ENCODE measurements at regions not wholly inside any gene's neighbourhood (a gene's known extent, or its start where the extent isn't known, plus 50 kb on each side); places are given as distances from the start of the nearest gene placed in this dataset.

DNA sequence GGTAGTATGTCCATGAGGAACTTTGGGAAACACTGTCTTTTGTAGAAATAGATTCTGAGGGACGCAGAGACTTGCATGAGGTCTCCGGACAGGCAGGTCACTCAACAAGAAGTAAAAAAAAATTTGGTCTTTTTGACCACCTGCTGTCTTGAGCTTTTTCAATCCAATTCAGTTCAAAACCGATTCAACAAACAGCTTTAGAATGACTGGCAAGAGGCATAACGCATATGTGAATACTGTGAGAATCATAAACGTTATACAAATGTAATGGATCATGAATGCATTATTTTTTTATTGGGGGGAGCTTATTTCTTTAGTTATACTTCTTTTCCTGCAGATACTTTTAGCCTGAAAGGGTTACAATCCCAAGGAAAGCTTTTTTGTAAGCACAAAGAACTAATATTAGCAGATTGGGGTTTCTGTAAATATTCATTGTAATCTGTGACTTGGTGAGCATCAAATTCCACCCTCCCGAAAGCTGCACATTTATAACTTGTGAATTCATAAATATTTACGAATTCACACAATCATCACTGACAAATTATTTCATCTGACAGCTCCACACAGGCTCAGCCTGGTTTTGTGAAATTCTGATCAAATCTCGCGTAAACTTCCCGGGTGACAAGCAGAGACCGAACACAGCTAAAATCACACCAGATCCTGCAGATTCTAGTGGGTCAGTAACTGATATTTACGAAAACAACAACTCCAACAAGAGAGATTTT lies 507.7 kb downstream of the MN1 start:
- DNase-seq (ENCODE audit: low read depth), result no peak

DNA sequence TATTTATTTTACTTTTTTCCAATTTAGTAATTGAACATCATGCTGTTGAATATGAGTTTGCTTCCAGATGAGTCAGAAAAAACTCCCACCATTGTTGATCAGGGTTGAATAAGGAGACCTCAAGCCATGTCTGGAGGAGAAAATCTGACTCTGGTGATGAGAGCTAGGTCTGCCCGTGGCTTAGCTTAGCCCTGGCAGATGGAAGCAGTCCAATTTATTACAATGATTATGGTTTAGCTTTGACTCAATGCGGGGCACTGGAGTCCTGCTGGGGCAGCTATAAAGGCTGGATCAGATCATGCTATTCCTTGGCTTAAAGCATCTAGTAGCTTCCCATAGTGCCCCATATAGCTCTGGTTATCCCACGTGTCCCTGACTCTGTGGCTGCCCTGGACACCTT lies 506.5 kb downstream of the MN1 start:
- no peak for DNase-seq (ENCODE audit: low read depth)

DNA sequence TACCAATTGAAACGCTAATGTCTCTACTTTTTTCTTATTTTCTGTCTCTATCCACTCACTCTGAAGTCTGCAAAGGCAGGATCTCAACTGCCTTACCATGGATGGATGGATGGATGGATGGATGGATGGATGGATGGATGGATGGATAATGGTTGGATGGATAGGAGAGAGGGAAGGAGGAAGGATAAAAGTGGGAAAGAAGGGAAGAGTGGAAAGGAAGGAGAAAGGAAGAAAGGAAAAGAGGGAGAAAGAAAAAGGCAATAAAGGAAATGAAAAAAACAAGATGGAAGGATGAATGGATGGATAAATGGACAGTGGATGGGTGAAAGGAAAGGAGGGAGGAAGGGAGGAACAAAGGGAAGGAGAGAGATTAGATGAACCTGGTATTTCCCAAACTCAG lies 506.0 kb downstream of the MN1 start:
- DNase-seq (ENCODE audit: low read depth), result no peak

DNA sequence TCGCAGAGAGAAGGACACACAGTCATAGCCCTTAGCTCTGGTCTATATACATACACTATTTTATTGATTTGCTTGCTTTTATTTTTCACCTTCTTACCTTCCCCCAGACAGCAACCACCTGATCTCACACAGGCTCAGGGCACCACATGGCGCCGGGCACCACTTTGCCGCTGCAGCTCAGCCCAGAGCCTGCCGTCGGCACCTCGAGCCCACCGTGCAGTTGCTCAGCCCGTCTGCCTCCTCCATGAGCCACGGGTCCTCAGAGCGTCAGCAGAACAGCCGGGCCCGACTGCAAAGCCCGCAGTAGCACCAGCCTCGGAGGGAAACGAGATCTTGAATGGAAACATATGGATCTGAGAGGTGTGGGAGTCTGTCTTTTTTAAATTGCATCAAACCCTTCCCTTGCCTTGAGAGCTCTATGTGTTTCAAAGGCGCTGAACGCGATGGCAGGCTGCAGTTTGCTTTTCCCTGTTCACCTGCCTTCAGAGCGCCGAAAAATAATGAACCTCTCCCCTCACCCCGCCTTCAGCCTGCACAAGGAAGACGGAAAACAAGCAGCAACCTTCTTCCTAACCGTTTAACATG lies 505.4 kb downstream of the MN1 start:
- no peak for DNase-seq (ENCODE audit: low read depth)

DNA sequence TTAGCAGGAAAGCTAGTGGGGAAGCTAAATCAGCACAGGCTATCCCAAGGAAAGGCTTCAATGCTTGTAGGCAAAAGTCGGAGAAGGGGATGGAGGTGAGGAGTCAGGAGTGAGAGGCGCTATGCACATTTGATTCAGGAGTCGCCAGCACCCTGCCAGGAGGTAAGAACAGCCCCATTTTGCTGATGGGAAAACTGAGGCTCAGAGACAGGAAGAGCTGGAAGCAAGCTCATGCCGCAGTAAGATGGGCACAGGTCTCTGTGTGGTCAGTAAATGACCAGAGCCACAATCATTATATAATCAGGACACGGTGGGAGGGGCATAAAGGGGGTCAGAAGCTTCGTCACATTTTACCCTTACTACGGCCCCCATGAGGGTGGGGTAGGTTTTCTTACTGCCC lies 504.4 kb downstream of the MN1 start:
- no peak for DNase-seq (ENCODE audit: low read depth)

DNA sequence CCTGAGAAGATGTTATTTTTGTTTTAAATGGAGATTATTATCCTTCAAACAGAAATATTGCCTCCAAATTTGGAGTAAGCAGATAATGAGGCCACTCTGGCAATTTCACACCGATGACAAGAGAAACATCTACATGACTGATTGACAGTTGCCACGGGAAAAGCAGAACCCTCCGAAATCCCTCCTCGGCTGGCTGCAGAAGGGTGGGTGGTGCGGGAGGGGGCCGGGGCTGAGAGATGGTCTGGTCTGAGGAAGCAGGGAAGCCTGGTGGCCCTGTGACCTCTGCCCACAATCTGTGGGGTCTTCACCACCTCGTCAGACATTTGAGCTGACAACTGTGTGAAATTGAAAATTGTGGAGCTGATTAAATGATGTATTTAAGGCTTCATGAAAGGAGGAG lies 503.2 kb downstream of the MN1 start:
- DNase-seq (ENCODE audit: low read depth), result no peak

DNA sequence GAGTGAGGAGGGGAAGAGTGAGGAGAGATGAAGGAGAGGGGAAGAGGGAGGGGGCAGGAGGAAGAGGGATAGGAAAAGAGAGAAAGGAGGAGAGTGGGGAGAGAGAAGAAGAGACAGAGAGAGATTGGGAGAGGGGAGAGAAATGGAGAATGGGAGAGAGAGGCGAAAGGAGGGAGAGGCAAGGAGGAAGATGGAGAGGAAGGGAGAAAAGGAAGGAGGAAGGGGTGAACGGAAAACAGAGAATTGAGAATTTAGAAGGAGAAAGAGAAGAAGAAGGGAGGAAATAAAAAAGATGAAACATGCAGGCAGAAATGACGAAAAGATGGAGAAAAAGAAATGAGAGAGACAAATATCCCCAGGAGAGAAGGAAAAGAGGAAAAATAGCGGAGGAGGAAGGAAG lies 502.8 kb downstream of the MN1 start:
- DNase-seq (ENCODE audit: low read depth), result no peak

DNA sequence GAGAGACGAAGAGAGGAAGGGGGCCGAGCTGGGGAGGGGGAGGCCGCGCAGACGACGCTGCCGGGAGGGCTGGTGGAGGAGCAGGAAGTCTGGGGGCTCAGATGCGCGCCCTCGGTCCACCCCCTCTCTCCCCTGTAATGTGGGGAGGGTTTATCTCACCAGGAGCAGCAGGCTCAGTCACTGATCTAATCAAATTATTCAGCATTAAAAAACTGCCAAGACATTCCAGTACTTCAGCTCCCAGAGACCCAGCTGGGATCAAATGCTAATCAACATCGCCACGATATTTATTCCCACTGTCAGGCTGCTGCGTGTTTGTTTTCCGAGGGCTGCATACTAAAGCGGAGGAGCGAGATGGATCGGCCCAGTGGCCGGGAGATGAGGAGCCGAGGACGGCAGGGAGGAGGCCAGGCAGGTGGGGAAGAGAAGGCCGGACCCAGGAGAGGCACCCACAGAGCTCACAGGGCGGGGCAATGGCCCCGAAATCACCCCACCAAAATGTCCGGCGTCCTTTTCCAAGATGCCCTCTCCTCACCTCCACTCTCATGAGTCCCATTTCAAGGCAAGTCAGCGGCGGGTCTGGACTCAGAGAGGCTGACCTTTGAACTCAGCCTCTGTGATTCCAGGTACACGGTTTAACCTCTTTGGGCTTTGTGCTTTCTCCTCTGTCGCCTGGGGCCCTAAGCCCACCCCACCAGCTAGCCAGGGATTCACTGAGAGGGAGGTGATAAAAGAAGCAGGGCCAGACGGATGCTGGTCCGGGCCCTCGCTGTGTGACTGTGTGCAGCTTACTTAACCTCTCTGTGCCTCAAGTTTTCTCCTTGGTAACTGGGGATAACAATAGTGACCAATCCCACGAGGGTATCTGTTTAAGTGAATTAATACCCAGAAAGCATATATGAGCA lies 502.1 kb downstream of the MN1 start:
- no peak for DNase-seq (ENCODE audit: low read depth)

DNA sequence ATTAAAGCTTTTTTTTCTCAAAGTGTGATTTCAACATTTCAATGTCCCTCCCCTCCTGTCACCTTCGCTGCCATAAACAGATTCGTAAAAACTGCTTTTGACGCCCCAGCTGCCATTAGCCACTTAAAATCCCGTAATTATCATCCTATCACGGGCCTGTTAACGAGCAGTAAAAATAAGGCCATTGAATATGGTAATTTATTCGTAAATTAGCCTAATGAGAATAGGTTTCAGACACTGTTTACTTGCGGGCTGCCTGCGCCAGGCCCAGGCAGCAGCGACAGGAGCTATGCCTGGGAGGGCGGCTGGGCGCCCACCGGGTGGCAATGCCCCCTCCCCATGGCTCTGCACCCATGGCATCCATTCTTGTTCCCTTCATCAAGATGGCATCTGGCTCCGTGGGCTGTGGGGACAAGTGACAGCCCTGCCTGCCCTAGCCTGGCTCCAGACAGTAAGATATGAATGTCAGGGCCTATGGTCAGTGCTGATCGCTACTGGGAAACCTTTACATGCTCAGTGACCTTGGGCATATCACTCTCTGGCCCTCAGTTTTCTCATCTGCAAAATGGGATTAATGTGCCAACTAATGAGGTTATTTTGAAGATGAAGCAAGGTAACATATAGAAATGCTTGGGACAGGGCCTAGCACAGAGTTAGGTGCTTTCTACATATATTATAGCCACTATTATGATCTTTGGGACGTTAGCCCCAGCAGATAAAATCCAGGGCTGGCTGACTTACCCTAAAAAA lies 500.8 kb downstream of the MN1 start:
- DNase-seq (ENCODE audit: low read depth), result no peak

DNA sequence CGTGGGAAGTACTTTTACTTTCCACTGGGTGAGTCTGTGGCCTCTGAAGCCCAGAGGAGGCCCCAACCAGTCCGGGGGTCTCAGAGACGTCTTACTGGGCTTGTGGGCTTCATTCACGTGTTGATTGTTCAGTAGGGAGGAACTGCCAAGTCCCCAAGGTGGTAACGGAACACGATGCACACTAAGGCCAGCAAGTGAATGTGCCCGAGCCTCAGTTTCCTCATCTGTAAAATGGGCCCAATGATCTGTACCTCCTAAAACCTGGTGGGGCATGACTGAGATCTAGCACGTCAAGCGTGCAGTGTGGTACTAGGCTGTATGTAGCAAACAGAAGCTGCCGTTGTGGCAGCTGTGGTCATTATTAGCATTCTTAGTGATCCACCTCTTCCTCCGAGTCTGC lies 499.1 kb downstream of the MN1 start:
- no peak for DNase-seq (ENCODE audit: low read depth)

DNA sequence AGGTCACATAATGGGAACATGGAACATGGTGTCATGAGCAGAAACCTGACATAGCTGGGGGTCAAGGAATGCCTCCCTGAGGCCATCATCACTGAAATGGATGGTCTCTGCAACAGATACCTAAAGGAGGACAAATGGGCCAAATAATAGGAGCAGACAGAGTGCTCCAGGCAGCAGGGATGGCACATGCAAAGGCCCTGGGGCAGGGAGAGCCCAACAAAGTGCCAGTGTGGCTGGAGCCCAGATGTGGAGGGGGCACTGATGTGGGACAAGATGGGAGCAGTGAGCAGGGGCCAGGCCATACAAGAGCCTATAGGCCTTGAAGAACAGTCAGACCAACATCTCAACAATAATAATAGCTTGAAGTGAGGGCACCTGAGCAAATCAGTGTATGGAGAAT lies 497.8 kb downstream of the MN1 start:
- DNase-seq (ENCODE audit: low read depth), result no peak

DNA sequence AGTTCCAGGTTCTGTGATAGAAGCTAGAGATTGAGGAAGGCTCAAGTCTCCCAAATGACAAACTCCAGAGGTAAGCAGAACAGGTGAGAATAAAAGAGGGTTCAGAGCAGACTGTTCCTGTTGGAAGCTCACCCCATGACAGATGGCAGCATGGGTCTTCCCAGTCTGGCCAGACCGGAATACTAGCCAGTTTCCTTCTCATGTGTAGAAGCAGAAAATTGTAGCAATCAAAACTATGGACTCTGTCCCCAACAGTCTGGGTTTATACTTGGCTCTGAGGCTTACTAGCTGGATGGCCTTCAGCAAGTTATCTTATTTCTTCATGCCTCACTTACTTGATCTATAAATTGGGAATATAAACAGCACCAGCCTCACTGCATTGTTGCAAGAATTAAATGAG lies 494.8 kb downstream of the MN1 start:
- no peak for DNase-seq (ENCODE audit: low read depth)

DNA sequence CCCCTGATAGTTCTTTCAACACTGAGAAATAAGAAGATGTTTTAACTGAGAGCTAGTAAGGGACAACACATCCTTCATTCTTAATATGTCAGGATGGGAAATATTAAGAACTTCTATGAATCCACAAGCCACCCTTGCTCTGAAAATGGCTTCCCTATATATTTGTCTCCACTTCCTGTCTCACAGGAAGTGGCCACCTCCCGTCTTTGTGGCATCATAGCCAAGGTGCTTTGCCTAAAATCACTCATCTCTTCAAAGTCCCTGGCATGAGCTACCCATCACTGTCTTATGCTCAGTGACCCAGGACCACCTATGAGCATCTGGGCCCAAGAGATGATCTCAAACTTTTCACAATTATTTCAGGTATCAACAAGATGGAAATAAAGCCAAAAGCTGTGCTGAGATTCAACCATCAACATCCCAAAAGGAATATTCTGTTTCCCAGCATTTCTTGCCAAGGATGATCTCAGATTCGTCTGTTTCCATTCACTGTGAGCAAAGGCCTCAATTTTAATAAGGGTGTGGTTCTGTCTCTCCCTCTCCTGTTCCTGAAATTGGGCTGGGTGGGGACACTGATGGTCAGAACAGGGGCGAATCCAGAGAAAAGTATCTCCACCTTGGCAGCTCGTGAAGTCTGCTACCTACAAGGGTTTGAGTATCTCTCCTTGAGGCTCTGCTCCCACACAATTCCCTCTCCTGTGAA lies 493.9 kb downstream of the MN1 start:
- no peak for DNase-seq (ENCODE audit: low read depth)

DNA sequence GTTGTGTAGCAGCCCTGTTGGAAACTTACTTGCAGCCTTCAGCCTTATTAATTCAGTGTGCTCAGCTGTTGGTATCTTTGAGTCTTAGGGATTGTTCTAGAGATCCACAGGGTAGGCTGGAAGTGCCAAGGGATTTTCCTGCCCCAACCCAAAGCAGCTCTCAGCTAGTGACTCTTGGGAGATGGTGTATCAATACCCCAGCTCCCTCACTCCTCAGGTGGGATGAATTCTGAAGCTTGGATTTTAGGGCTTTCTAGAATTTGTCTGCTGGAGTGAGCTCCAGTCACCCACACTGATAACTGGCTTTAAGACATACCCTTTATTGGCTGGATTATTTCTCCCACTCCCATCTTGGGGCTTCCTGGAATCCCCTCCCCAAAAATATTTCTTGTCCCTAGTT lies 493.0 kb downstream of the MN1 start:
- DNase-seq (ENCODE audit: low read depth), result no peak

DNA sequence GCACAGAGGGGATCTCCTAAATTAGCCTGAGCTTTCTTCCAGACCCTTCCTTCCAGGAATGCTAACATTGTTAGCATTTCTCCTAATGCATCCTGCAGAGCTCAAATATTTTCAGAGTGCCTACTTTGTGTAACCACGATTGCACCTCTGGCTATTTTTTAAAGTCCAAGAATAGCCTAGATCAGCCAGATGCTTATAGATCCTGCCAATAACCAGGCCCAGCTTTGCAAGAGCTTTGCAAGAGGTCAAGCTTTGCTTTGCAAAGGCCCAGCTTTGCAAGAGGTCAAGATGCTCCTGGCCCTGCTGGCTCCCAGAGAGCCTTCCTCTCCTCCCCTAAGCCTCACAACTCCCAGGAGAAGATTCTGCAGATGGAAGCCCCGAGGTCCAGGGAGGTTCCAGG lies 491.9 kb downstream of the MN1 start:
- no peak for DNase-seq (ENCODE audit: low read depth)

DNA sequence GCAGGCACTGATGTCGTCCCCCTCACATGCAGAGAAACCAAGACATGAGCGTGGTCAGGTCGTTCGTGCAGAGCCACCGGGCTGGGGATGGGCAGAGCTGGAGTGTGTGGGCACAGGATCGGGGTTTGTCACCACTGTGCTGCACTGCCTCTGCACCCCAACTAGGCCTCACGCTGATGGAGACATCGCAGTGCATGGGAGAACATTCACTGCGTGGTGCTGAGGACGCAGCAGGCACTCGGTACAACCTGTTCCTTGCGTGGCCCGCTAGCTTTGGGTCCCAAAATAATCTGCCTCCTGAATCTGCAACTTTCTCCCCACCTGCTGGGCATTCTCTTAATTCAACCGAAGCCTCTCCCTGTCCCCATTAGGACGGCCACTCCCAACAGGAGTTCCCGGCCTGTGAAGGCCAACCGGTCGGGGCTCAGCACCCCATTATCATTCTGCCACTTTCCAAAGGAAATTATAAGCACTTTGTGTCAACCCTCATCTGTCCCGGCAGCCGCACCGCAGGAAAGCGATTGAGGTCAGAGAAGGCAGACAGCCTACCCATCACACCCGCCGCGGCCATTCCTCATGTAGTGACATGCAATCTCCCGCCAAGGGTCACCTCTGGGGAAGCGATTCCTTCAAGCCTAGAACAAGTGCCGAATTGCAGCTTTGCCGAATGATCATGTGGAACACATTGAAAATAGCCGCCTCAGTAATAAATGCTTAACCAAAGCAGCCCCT lies 490.4 kb downstream of the MN1 start:
- DNase-seq (ENCODE audit: low read depth), result no peak

DNA sequence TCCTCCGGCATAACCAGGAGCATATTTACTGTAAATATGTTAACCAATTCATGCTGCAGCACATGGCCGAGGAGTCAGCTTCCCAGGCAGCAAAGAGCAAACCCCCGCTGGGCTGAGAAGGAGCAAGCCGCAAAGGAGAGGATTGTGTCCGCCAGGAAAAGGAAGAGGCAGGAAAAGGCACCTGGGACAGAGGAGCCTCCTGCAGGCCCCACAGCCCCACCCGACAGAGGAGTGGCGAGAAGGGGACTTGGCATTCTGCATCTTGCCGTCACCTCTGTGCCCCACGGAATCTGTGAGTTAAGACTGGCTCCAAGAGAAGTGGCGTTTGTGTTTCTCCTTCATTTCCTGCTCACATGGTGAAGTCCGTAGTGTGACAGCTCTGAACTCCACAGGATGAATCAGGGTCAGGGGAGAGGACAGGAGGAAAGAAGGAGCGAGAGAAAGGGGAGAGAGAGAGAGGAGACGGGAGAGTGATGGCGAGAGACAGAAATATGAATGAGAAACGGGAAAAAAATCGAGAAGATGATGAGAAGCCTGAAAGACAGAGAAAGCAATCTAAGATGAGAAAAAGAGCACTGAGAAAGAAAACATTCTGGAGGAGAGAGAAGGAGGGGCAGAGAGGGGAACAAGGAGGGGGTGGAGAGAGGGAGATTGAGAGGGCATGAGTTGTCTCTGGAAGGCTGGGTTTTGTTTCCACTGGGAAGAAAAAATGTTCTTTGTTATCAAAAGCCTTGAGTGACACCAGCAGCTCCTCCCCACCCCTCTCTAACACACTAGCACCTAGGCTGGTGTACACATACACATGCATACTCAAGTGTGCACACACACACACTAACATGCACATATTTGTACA lies 489.6 kb downstream of the MN1 start:
- DNase-seq (ENCODE audit: low read depth), result no peak

DNA sequence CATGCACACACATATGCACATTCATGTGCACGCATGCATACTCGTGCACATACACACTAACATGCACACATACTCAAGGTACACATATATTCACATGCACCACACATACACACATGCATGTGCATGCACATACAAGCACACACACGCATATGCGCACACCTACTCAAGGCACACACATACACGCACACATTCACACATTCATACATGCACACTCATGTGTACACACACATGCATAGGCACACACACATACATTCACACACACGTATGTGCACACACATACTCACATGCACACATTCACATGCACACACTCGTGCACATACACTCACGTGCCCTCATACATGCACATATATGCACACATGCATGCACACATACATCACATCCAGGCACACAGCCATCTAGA lies 489.0 kb downstream of the MN1 start:
- DNase-seq (ENCODE audit: low read depth), result no peak

DNA sequence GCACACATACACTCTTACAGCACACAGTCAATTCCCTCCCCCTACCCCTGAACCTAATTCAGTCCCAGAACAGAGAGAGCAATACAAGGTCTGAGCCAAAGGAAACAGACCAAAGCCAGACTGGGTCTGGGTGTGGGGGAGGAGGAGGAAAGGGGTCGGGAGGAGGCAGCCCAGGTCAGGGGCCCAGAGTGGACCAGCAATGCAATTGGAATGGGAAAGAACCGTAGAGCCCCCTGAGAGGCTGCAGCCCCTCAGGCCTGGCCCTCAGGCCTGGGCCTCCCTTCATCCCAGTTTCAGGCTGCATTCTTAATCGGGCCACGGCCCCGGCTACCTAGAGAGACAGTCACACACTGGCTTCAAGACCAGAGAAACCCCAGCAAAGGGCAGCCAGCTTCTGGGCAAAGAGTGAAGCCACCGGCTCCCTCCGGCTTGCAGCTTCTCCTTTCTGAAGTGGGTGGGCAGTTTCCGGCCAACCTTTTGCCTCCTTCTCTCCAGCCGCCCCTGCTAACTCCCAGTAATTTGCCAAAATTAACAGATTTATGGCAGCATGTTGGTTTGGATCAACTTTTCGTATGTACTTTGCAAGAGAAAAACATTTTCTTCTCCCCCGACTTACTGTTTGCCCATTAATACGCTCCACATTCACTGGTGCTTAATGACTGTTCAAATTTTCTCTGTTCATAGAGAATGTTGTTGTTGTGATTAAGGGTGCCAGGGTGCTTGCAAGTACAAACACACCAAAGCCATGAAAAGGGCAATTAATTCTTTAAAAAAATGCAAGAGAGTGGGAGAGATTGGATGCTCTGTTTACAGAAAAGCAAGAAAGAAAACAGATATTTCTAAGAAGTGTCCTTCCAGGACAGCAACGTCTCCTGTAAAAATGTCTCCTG lies 488.3 kb downstream of the MN1 start:
- DNase-seq (ENCODE audit: low read depth), result no peak

Data from stimulated activated CD8-positive, alpha-beta memory T cell treated with anti-CD3 and anti-CD28 coated beads, Interleukin-7, amount 100 ng/mL, for 24 hours (primary cell).